ENCODE measurements at regions not wholly inside any gene's neighbourhood (a gene's known extent, or its start where the extent isn't known, plus 50 kb on each side); places are given as distances from the start of the nearest gene placed in this dataset.
"Not testable (repeated sequence)": the region's sequence is repeated elsewhere in the genome, so short reads cannot be mapped to it uniquely, and the experiment has no call there.

- H3K9me3 Mint-ChIP-seq, result peaks cover 11% of the 10 kb centered on the region
- ATAC-seq (no peak), DNase-seq (no peak)
- peaks cover 9% of the 10 kb centered on the region for H3K27me3 Mint-ChIP-seq (ENCODE audit: low read depth)
- H3K4me1 Mint-ChIP-seq (ENCODE audit: low read depth), result no peaks in the 10 kb centered on the region
- H3K4me3 Mint-ChIP-seq, result no peak overlapping the region
- H3K36me3 Mint-ChIP-seq (ENCODE audit: insufficient read depth), result no peaks in the 10 kb centered on the region
These were observed 159.0 kb upstream of the KCNJ15 start for GRCh38 chr21:38097789-38098188.

- H3K36me3 Mint-ChIP-seq (ENCODE audit: insufficient read depth), result no peaks in the 10 kb centered on the region
- H3K4me3 Mint-ChIP-seq, result no peak overlapping the region
- no peaks in the 10 kb centered on the region for H3K9me3 Mint-ChIP-seq
- ATAC-seq (no peak), DNase-seq (no peak)
- peaks cover 3% of the 10 kb centered on the region for H3K4me1 Mint-ChIP-seq (ENCODE audit: low read depth)
- peaks cover 2% of the 10 kb centered on the region for H3K27me3 Mint-ChIP-seq (ENCODE audit: low read depth)
These were observed 144.5 kb upstream of the KCNJ15 start for GRCh38 chr21:38112219-38112789.

- H3K36me3 Mint-ChIP-seq (ENCODE audit: insufficient read depth), result no peaks in the 10 kb centered on the region
- H3K9me3 Mint-ChIP-seq, result no peaks in the 10 kb centered on the region
- DNase-seq, result no peak
- no peak overlapping the region for H3K4me3 Mint-ChIP-seq
- peaks cover 3% of the 10 kb centered on the region for H3K4me1 Mint-ChIP-seq (ENCODE audit: low read depth)
- no peak for ATAC-seq
- H3K27me3 Mint-ChIP-seq (ENCODE audit: low read depth), result peaks cover 2% of the 10 kb centered on the region
These were observed 142.0 kb upstream of the KCNJ15 start for GRCh38 chr21:38114717-38115333.

GRCh38 chr21:38115870-38116269 lies 140.9 kb upstream of the KCNJ15 start:
- ATAC-seq (no peak), DNase-seq (no peak)
- Mint-ChIP-seq H3K4me1 (ENCODE audit: low read depth) (peaks cover 3% of the 10 kb centered on the region), H3K4me3 (no peak overlapping the region), H3K9me3 (no peaks in the 10 kb centered on the region), H3K27me3 (ENCODE audit: low read depth) (peaks cover 2% of the 10 kb centered on the region), H3K36me3 (ENCODE audit: insufficient read depth) (no peaks in the 10 kb centered on the region)

- ATAC-seq, result no peak
These were observed 137.0 kb upstream of the KCNJ15 start for GRCh38 chr21:38119793-38120192.

GRCh38 chr21:38120679-38120983 lies 136.2 kb upstream of the KCNJ15 start:
- H3K4me3 Mint-ChIP-seq; ATAC-seq; DNase-seq; H3K27me3 Mint-ChIP-seq (ENCODE audit: low read depth); H3K9me3 Mint-ChIP-seq; H3K4me1 Mint-ChIP-seq (ENCODE audit: low read depth); H3K36me3 Mint-ChIP-seq (ENCODE audit: insufficient read depth): not testable (repeated sequence)

More at GRCh38 chr21:38119793-38120192, 137.0 kb upstream of the KCNJ15 start:
- DNase-seq, result no peak
- peaks cover 3% of the 10 kb centered on the region for H3K4me1 Mint-ChIP-seq (ENCODE audit: low read depth)
- no peaks in the 10 kb centered on the region for H3K27me3 Mint-ChIP-seq (ENCODE audit: low read depth)
- no peak overlapping the region for H3K4me3 Mint-ChIP-seq
- no peaks in the 10 kb centered on the region for H3K36me3 Mint-ChIP-seq (ENCODE audit: insufficient read depth)
- no peaks in the 10 kb centered on the region for H3K9me3 Mint-ChIP-seq

GRCh38 chr21:38120984-38121855 lies 135.6 kb upstream of the KCNJ15 start:
- H3K36me3 Mint-ChIP-seq (ENCODE audit: insufficient read depth), result no peaks in the 10 kb centered on the region
- H3K4me3 Mint-ChIP-seq, result no peak overlapping the region
- H3K27me3 Mint-ChIP-seq (ENCODE audit: low read depth), result peaks cover 3% of the 10 kb centered on the region
- DNase-seq (no peak), ATAC-seq (no peak)
- H3K9me3 Mint-ChIP-seq, result no peaks in the 10 kb centered on the region
- H3K4me1 Mint-ChIP-seq (ENCODE audit: low read depth), result no peaks in the 10 kb centered on the region

- no peaks in the 10 kb centered on the region for H3K36me3 Mint-ChIP-seq (ENCODE audit: insufficient read depth)
- no peak for DNase-seq
- no peak overlapping the region for H3K4me3 Mint-ChIP-seq
- H3K27me3 Mint-ChIP-seq (ENCODE audit: low read depth), result peaks cover 4% of the 10 kb centered on the region
- H3K9me3 Mint-ChIP-seq, result no peaks in the 10 kb centered on the region
- H3K4me1 Mint-ChIP-seq (ENCODE audit: low read depth), result no peaks in the 10 kb centered on the region
- ATAC-seq, result no peak
These were observed 134.7 kb upstream of the KCNJ15 start for GRCh38 chr21:38121888-38122720.

- Mint-ChIP-seq H3K9me3 (no peaks in the 10 kb centered on the region), H3K4me3 (no peak overlapping the region), H3K27me3 (ENCODE audit: low read depth) (peaks cover 4% of the 10 kb centered on the region), H3K4me1 (ENCODE audit: low read depth) (no peaks in the 10 kb centered on the region), H3K36me3 (ENCODE audit: insufficient read depth) (no peaks in the 10 kb centered on the region)
- no peak for DNase-seq
- no peak for ATAC-seq
These were observed 133.2 kb upstream of the KCNJ15 start for GRCh38 chr21:38123626-38124025.

GRCh38 chr21:38126666-38127303 lies 130.0 kb upstream of the KCNJ15 start:
- H3K36me3 Mint-ChIP-seq (ENCODE audit: insufficient read depth), result no peaks in the 10 kb centered on the region
- H3K4me1 Mint-ChIP-seq (ENCODE audit: low read depth), result no peaks in the 10 kb centered on the region
- ATAC-seq, result peak; percentile 69 to 72
- H3K9me3 Mint-ChIP-seq, result no peaks in the 10 kb centered on the region
- peaks cover 15% of the 10 kb centered on the region for H3K27me3 Mint-ChIP-seq (ENCODE audit: low read depth)
- DNase-seq, result peak; percentile 11
- no peak overlapping the region for H3K4me3 Mint-ChIP-seq

GRCh38 chr21:38129711-38130110 lies 127.1 kb upstream of the KCNJ15 start:
- H3K9me3 Mint-ChIP-seq, result no peaks in the 10 kb centered on the region
- H3K36me3 Mint-ChIP-seq (ENCODE audit: insufficient read depth), result no peaks in the 10 kb centered on the region
- H3K4me3 Mint-ChIP-seq, result no peak overlapping the region
- H3K4me1 Mint-ChIP-seq (ENCODE audit: low read depth), result no peaks in the 10 kb centered on the region
- peaks cover 26% of the 10 kb centered on the region for H3K27me3 Mint-ChIP-seq (ENCODE audit: low read depth)
- DNase-seq (no peak), ATAC-seq (no peak)

- Mint-ChIP-seq H3K9me3 (no peaks in the 10 kb centered on the region), H3K4me3 (no peak overlapping the region), H3K4me1 (ENCODE audit: low read depth) (no peaks in the 10 kb centered on the region), H3K27me3 (ENCODE audit: low read depth) (peaks cover 22% of the 10 kb centered on the region), H3K36me3 (ENCODE audit: insufficient read depth) (no peaks in the 10 kb centered on the region)
- no peak for DNase-seq
- ATAC-seq, result no peak
These were observed 123.6 kb upstream of the KCNJ15 start for GRCh38 chr21:38133240-38133639.

- DNase-seq (no peak), ATAC-seq (peak; percentile 37 to 52)
- H3K4me1 Mint-ChIP-seq (ENCODE audit: low read depth), result no peaks in the 10 kb centered on the region
- no peaks in the 10 kb centered on the region for H3K36me3 Mint-ChIP-seq (ENCODE audit: insufficient read depth)
- no peak overlapping the region for H3K4me3 Mint-ChIP-seq
- peaks cover 20% of the 10 kb centered on the region for H3K27me3 Mint-ChIP-seq (ENCODE audit: low read depth)
- H3K9me3 Mint-ChIP-seq, result no peaks in the 10 kb centered on the region
These were observed 122.5 kb upstream of the KCNJ15 start for GRCh38 chr21:38134084-38134873.

Data from activated T-cell treated with anti-CD3 and anti-CD28 coated beads, Interleukin-2, amount 50 U/mL, for 4 hours (primary cell).